NCI-H82 treated with DMSO at 0.1 percent for 48 hours (cell line): ENCODE measurements at regions not wholly inside any gene's neighbourhood (a gene's known extent, or its start where the extent isn't known, plus 50 kb on each side); places are given as distances from the start of the nearest gene placed in this dataset.

Experiments
- DNase-seq: peaks from one replicate; lab custom pipeline; 2025; ENCODE audit not compliant: unreplicated experiment; lab: John Stamatoyannopoulos, UW

DNA sequence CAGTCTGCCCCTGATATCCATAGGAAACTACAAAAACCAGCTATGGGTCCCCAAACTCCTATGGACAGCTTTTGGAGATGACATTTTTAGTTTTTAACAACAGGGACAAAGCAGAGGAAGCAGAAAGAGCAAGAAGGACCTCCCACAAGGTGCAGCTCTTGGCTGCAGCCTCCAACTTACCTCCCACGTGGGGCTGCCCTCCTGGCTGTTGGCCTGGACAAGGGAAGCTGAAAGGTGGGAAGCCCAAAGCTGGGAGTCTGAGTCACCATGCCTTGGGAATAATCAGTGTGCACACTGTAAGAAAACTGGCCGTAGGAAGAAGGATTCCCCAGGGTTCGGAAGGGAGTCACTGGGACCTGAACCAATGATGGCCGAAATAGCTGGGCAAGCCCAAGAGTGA, 51.8 kb upstream of the PAX1 start:
- DNase-seq, result no peak

DNA sequence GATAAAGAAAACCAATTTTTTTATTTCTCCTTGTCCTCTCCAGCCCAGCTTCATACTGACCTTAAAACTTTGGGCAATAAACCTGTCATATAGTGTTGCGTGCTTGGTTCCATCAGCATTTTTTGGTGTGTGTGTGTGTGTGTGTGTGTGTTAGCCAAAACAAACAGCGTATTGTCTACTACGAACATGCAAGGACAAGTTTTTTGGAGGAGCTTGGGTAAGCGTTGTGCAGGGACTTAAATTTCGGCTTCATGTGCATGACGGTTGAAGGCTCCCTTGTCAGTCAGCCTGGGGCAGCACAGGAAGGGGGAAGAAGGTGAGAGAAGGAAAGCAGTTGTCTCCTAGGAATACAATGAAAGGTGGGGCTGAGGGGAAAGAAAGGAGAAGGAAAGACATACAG, 62.0 kb upstream of the PAX1 start:
- DNase-seq, result no peak

DNA sequence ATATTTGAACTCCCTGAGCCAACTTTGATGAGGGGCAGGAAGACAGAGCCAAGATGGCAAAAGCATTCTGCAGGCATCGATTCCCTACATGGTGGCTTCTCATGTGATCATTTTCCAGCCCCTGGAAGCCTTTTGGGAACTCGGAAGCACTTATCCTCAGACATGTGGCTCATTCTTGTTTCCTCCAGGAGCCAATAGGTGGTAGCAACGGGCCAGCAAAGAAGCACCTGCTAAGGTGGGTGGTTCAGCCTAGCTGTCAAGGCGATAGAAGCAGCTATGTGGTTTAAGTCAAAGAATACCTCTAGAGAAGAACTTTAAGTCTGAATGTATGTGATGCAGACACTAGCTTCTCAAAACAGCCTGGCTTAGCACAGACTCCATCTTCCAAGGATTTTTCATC, 64.9 kb upstream of the PAX1 start:
- peak; percentile 44 for DNase-seq

DNA sequence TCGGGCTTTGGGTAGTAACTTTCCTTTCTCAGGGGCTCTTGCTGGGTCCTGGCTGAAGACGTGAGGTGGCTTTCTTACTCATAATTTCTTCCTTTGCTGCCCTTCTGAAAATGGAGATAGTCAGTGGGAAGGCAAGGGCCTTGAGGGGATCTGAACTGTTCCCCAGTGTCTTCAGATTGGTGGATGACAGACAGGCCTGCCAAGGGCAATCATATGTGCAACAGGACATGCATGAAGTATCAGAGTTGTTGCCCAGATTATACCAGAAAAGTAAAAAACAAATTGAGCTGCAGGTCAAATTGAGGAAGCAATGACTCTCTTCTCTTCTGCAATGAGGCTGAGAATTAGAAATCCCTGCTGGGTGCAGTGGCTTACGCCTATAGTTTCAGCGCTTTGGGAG, 71.6 kb upstream of the PAX1 start:
- no peak for DNase-seq

DNA sequence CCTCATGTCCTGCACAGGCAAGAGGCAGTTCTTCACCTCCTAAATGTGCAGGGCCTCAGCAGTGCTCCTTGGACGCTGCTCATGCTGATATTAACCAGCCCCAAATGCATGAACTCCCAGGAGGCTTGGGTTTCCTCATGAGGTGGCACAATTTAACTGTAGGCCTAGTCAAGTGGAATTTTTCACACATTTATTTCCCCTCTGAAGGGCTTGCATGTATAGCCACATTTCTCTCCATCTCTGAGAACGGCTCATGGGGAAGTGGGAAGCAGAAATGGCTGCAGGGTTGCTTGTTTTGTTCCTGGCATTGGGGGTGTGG, 72.8 kb upstream of the PAX1 start:
- DNase-seq, result no peak

DNA sequence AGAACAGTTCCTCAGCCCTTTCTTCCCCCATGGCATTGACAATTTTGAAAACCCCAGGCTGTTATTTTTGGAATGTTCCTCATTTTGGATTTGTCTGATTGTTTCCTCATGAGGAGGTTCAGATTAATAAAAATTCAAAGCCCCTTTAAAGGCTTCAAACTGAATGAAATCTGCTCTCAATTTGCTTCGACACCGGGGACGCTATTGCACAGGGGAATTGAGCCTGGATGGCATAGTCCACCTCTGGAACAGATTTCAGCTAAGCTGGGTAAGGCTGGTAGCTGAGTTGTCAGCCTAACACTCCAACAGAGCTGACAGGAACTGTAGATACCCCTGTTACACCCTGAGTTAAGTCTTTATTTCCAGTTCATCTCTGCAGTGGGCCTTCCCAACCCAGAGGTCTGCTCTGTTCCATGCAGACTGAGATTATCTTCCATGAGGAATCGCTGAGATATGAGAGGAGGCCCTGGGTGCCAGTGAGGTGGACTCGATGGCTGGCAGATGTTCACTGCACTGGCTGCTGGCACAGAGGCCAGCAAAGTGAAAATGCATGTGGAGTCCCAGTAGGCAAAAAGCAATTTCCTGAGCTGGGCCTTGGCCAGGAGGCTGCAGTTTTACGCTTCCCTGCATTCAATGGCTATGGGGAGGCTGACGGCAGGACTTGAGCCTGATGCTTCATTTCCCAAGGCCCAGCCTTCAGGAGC, 73.3 kb upstream of the PAX1 start:
- DNase-seq, result no peak

DNA sequence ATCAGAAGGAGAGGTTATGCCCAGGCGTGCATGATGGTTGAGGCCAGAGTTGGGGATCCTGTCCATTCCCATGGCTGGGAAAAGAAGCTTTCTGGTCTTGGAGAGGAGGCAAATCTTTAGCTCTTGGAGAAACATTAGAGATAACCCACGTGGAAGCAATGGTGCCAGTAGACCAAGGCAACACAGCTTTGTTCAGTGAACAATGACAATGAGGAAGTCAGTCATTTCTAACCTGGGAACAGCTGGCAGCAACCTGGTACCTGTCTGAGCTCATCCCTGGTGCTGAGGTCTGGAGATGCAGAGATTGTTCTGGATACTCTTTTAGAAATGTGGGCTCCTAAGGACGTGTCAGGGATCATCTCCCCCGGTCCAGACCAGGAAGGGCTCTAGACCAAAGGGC, 76.7 kb upstream of the PAX1 start:
- DNase-seq, result no peak

DNA sequence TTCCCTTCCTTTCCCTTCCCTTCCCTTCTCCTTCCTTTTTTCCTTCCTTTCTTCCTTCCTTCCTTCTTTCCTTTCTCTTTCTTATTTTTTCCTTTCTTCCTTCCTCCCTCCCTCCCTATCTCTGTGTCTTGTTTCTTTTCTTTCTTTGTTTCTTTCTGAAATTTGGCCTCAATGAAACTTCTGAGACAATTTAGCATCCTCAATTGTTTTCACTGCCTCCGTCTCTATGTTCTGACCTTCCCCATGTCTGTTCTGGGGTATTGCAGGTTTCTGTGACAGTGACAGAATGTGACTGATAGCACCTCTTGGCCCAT, 81.7 kb upstream of the PAX1 start:
- DNase-seq, result no peak

DNA sequence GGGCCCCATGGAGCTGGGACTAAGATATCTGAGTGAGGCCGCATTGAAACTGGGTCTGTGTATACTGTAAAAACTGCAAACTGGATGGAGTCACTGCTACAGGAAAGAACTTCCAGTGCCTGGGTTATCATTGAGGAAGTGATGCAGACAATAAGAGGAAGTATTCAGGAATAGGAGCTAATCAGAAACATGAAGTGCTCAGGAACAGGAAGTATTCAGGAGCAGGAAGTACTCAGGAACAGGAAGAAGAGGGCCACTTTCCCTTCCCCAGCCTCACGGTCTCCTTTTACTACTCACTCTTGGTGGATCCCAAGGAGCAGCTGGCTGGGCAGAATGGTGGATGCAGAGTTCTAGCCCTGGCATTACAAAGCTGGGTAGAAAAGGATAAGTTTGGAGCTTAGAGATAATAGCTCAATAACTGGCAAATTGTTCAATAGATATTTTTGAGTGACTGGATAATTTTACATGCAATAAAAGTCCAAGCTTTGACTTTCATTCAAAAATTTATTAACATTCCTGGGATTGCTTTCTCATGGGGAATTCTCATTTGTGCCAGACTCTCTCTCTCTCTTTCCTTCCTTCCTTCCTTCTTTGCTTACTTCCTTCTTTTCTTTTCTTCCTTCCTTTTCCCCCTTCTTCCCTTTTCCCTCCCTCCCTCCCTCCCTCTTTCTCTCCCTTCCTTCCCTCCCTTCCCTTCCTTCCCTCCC, 82.2 kb upstream of the PAX1 start:
- DNase-seq, result no peak

DNA sequence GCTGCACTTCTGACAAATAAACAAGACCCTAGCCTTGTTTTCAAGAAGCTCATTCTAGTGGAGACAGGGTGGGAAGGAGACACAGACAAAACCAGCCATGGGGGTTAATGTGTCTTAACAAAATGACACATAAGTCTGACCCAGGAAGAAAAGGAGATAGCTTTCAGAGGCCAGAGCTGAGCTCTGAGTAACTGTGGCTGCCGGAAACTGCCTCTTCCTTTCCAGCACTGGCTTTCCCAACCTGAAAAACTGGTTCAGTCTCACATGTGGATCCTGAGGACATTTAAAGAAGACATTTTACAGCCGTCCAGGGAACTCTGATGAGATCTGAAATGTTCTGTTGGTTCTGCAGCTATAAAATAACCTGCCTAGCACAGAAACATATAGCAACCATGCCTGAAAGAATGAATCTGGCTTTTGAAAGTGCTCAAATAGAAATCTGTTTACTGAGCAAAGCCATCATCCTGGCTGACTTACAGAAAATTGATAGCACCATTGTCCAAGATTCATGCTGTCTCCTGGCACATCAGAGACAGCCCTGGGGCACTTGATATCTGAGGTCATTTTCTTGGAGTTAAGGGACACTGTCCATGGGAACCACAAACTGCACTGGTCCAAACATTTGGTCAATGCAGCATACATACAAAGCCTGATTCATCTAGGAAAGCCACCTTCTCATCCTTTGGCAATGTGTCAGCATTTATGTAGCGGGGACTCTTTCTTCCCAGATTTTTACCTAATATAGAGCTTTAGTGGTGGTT, 83.2 kb upstream of the PAX1 start:
- DNase-seq, result no peak

DNA sequence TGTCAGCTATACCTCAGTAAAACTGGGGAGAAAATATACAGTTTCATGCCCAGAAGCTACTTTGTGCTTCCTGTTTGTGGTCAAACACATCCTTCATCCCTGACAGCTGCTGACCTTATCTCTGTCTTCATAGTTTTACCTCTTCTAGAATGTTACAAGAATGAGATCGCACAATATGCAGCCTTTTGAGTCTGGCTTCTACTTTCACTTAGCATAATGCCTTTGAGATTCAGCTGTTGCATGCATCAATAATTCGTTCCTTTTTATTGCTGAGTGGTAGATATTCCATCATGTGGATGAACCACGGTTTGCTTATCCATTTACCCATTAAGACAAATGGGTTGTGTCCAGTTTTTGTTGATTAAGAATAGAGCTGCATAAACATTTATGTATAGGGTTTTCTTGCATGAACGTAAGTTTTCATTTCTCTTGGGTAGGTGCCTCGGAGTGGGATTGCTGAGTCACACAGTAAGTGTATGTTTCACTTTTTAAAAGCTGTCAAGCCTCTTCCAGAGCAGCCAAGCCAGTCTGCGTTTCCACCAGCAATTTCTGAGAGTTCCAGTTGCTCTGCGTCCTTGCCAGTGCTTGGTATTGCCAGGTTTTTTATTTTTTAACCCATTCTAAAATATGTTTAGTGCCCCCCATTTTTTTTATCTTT, 86.6 kb upstream of the PAX1 start:
- DNase-seq, result no peak

DNA sequence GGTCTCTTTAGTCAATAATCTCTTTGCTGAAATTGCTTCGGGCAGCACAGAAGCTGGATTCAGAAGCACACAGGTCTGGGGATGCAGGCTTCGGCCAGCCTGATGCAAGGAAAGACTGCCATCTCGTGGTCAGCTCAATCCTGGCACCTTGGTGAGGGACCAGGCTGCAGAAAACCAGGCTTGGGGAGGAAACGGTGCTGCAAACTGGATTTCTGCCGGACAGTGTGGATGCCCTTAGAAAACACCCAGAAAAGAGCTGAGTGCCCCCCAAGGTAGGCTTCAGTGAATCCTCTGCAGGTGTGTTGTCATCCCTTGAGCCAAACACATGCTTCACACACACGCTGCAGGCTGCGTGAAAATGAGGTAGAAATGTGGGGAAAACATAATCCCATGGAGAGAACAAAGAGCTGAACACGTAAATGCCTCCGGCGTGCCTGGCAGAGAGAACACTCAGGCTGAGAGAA, 89.8 kb upstream of the PAX1 start:
- no peak for DNase-seq

DNA sequence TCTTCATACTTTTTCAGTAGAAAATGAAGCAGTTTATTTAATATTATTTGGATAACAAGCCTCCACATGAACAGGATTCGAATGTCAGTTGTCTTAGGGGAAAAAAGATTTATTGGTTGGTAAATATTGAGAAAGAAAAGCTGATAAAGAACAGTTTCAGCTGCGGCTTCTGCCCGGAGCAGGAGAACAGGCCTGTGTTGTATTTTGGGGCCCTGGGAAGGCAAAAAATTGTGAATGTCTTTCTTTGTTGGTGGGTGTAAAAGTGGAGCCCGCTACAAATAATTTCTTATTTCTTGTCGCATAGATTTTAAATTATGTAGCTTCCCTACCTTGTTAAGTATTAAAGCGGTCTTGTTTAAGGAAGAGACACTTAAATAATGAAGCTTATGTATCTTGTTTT, 90.5 kb upstream of the PAX1 start:
- no peak for DNase-seq

DNA sequence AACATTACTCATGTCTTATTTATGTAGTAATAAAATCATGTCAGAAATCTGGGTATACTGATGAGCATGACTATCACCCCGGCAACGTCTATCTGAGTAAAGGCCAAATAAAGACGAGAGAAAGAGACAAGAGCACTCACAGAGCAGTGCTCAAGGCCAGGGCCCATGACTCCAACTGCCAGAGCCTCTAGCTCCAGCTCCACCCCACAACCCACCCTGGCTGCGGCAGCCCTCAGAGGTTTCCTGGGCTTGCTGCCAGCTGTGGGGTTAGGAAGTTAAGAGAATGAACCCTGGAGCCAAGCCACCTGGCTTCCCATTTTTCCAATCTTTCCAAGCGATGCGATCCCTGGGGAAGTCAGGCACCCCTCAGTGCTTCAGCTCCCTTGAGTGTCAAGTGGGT, 92.0 kb upstream of the PAX1 start:
- no peak for DNase-seq

DNA sequence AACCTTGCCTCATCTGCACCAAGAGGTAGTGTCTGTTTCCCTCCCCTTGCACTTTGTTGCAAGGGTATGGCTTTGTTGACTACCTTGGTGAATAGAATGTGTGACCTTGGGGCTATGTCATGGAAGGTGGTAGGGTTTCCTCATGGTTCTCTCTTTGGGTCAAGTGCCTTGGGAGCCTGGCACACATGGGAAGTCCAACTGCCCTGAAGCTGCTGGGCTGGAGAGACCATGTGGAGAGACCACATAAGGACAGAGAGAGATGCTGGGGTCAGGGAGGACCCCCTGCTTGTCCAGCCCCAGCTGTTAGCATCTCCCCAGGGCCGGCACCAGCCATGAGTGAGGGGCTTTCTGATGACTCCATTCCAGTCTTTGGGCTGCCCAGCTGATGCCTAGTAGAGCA, 95.5 kb upstream of the PAX1 start:
- DNase-seq, result no peak

DNA sequence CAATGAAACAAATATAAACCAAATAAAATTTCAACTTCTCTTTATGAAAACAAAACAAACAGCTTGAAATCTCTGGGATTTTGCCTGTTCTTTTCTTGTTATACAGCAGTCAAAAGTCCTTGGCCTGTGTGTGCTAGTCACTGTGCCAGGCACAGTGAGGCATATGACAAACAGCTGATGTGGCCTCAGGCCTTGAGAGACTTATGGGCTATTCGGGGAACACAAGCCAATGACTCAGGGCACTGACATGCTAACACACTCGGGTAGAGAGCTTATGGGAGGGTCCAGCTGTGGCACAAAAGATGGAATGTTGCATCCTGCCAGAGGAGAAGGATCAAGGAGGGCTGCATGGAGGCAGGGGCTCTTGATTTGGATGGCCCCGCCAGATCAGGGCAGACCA, 95.4 kb upstream of the NKX2-2 start:
- DNase-seq, result no peak

DNA sequence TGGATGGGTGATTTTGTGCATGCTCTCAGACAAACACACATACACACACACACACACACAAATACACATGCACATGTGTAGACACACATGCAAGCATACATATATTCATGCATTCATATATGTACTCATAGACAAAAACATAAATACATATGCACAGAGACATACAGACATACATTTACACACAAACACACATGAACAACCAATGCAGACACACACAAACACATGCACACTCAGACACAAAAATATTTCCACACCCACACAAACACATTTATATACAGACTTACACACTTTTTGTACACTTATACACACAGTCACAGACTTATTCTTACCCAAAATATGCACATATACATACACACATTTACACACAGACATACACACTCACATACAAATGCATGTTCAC, 94.9 kb upstream of the NKX2-2 start:
- DNase-seq, result no peak

DNA sequence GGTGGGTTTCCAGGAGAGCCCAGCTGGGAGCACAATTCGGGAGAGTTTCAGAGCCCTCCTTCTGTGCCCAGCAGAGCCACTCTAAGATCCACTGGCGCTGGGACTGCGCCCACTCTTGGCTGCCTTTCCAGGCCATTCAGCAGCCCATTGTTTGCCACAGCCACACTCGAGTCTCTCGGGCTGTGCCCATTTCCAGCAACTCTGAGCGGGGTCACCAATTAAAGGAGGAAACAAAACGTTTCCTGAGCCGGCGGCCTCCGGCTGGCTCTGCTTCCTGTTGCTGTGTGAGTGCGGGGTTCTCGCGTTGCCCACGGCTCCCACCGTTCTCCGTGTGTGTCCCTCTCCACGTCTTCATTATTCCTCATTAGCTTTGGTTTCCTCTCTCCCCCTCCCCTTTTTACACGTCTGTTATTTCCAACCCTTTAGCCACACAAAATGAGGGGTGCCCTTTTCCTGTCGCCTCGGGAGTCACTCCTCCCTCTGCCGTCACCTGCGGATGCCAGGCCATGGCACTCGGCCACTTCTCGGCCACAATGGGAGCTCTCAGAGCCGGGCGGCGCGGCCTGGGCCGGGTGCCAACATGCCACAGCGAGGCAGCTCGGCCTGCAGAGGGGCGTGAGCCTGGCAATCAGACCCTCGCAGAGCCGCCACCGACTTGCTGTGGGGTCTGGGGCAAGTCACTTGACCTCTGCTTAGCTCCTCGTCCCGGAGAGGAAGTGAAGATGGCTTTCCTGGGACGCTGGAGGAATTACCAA, 94.3 kb upstream of the NKX2-2 start:
- DNase-seq, result no peak

DNA sequence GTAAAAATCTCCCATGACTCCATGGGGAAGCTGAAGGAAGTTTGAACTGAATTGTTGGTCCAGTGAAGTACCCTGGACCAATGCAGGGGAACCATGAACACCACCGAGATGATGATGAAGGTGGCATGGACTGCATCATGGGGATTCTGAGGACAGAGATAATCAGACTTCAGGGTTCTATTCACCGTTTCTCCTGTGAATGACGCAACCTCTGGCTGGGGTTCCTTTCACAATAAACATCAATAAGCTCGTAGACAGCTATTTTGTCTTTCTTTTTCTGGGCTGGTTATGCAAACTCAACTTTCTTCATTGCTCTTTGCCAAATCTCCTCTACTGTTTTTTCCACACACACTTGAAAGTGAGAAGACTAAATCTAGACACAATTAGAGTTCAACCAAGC, 87.9 kb upstream of the NKX2-2 start:
- no peak for DNase-seq

DNA sequence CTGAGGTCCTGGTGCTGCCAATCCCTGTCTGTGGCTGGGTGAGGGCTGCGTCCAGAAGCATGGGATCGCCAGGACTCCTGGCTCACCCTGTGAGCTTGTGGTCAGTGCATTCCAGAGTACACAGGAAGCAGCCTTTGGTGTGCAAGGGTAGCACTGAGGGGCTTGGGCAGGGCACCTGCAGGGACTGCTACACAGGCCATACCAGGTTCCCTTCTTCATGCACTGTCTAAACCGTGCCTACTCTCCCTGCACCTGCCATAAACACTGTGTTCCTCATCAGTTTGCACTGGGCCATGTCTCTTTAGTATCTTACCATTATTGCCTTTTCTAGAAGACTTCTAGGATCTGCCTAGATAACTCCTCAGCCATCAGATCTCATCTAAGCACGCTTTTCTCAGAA, 72.8 kb upstream of the NKX2-2 start:
- no peak for DNase-seq

DNA sequence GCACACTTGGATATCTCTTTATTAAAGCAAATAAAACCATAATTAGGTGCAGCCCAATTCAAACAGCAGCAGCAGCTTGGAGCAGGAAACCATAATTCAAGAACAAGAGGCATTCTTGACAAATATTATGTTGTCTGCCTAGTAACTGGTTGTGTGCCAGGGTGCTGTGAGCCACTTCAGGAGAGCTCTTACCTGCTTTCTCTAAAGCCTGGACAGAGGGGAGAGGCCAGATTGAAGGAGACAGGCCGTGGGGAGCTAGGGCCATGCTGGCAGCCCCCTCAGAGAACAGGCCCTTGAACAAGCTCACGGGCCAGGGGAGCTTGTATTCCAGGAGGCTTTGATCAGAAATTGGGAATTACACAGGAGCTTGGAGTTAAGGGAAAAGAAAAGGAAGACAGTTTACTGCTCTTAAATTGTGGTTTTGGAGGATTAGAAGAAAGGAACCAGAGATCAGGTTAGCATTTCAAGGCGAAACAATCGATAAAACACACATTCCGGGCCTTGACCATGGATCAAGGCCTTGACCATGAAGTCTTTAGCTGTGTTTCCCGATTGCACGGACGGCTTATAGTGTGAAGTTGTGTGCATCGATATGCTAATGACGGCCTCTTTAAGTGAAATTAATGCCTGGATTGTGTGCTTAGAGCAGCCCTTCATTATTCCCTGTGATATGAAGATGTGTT, 69.8 kb upstream of the NKX2-2 start:
- no peak for DNase-seq
